GM19043 (cell line): ENCODE measurements at regions not wholly inside any gene's neighbourhood (a gene's known extent, or its start where the extent isn't known, plus 50 kb on each side); places are given as distances from the start of the nearest gene placed in this dataset.

ENCODE experiments used
- ATAC-seq: cut with Tn5 transposase; IDR thresholded peaks from one replicate; pipeline ENCODE4 v1.9.1; 2021; ENCODE audit warnings: low read depth; ENCODE audit not compliant: unreplicated experiment

- ATAC-seq, result no peak
Measured at GRCh38 chr11:116144387-116144958, 628.3 kb downstream of the BUD13 start.

- ATAC-seq, result no peak
Measured at GRCh38 chr11:116138280-116138679, 634.1 kb upstream of the CADM1 start.

GRCh38 chr11:116137753-116138152 is 633.5 kb upstream of the CADM1 start:
- ATAC-seq, result no peak

GRCh38 chr11:116136987-116137674 is 632.9 kb upstream of the CADM1 start:
- no peak for ATAC-seq

- ATAC-seq, result no peak
Measured at GRCh38 chr11:116135891-116136290, 631.7 kb upstream of the CADM1 start.

- no peak for ATAC-seq
Measured at GRCh38 chr11:116134450-116134849, 630.2 kb upstream of the CADM1 start.

GRCh38 chr11:116132273-116132978 is 628.2 kb upstream of the CADM1 start:
- ATAC-seq, result no peak

GRCh38 chr11:116130122-116130521 is 625.9 kb upstream of the CADM1 start:
- ATAC-seq, result no peak

GRCh38 chr11:116129456-116129855 is 625.2 kb upstream of the CADM1 start:
- no peak for ATAC-seq

GRCh38 chr11:116126562-116126961 is 622.3 kb upstream of the CADM1 start:
- no peak for ATAC-seq

- ATAC-seq, result no peak
Measured at GRCh38 chr11:116124922-116125714, 620.9 kb upstream of the CADM1 start.

GRCh38 chr11:116123739-116124138 is 619.5 kb upstream of the CADM1 start:
- no peak for ATAC-seq

- no peak for ATAC-seq
Measured at GRCh38 chr11:116122697-116123472, 618.7 kb upstream of the CADM1 start.

- ATAC-seq, result no peak
Measured at GRCh38 chr11:116119158-116119557, 614.9 kb upstream of the CADM1 start.

GRCh38 chr11:116118138-116118470 is 613.9 kb upstream of the CADM1 start:
- ATAC-seq, result no peak

- ATAC-seq, result no peak
Measured at GRCh38 chr11:116117331-116118137, 613.3 kb upstream of the CADM1 start.

GRCh38 chr11:116115801-116116200 is 611.6 kb upstream of the CADM1 start:
- no peak for ATAC-seq

- ATAC-seq, result no peak
Measured at GRCh38 chr11:116114198-116114651, 610.0 kb upstream of the CADM1 start.

GRCh38 chr11:116112087-116112935 is 608.1 kb upstream of the CADM1 start:
- no peak for ATAC-seq
